NCI-H1092 treated with DMSO at 0.1 percent for 48 hours (cell line): ENCODE measurements at regions not wholly inside any gene's neighbourhood (a gene's known extent, or its start where the extent isn't known, plus 50 kb on each side); places are given as distances from the start of the nearest gene placed in this dataset.

Experiments used
- DNase-seq: peaks from one replicate; lab custom pipeline; 2025; lab: John Stamatoyannopoulos, UW

- DNase-seq = no peak
These were observed 365.7 kb downstream of the GATA3 start for GRCh38 chr10:8420182-8420581.

GRCh38 chr10:8424555-8425211 is 370.2 kb downstream of the GATA3 start:
- no peak for DNase-seq

- no peak for DNase-seq
These were observed 374.2 kb downstream of the GATA3 start for GRCh38 chr10:8428654-8429053.

- no peak for DNase-seq
These were observed 375.8 kb downstream of the GATA3 start for GRCh38 chr10:8430321-8430720.

- no peak for DNase-seq
These were observed 377.0 kb downstream of the GATA3 start for GRCh38 chr10:8431511-8431910.

DNA sequence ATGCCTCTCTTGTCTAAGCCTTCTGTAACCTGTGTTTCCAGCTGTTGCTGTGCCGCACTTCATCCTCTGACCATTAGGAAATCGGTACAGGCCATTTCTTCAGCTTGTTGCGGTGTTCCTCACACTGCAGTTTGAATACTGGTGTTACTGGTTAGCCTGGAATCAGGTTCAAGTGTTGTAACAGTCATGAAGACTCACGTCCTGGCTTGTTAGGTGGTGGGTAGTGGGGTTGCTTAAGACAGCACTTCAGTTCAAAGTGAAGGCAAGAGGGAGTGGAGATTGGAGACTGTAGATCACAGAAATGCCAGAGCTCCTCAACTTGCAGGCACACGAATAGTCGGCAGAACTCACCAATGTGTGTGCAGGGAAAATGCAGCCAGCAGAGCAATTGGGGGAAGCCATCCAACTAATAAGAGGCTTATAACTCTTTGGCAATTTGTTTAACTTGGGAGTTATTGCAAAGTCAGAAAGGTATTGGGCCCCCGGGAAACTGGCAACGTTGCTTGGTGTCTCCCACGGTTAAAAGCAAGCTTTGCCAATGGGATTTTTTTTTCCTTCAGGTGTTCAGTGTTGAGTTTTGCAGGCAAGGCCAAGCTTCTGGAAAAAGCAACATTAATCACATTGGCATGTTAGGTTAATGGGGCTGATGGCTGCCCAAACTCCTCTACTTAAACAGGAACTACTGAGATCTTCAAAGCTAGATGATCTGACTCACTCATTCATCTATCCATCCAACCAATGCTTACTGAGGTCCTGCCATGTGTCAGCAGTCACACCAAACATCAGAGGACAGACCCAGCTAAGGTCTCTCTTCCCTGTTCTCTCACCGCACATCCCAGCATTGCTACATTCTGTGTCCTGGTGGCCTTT is 380.9 kb downstream of the GATA3 start:
- no peak for DNase-seq

DNA sequence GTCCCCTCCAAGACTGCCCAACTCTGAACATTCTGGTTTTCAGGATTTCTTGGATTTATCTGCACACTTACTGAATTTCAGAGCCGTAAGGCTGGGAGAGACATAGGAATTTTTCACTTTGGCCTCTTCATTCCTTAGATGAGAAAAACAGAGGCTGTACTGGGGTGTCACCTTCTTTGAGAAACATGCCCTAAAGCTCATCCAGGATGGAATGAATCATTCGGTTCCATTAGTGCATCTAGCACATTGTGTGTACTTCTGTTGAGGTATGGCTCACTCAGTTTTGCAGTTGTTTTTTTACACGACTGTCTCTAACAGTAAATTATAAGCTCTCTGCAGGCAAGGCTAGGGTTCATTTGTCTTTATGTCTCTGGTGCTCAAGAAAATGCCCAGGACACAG is 383.4 kb downstream of the GATA3 start:
- no peak for DNase-seq

DNA sequence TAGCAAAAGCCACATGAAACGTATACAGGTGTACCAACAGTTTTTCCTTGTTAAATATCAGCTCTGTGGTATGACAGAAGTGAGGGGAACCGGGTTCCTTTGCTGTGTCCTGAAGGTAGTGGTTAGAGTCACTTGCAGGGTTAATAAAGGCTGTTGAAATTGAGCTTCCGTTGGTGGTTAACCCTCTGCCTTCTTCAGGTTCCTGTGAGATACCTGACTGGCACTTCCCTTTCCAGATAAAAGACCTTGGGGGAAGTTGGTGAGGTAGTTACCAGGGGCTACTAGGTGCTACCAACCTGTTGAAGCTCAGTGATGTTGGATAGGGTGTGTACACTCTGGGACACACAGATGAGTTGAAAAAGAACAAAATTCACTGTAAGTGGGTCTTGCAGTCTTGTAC is 384.1 kb downstream of the GATA3 start:
- no peak for DNase-seq

- DNase-seq = no peak
These were observed 384.6 kb downstream of the GATA3 start for GRCh38 chr10:8439040-8439439.

DNA sequence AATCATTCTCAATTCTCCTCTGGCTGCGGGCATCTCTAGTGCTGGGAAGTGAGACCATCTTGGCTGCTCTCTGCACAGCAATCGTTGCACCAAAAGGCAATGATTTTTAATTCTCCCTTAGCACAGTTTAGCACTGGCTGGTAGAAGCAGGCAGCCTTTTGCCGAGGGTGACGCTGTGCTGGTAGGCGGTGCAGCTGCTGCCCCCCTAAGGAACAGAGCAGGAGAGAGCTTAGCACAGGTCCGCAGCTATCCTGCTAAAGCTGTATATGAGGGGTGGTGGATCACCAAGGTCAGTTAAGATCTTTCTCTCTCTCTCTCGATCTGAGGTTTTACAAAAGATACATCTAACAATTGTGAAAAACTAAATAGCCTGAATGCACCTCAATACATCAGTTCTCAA is 390.1 kb downstream of the GATA3 start:
- no peak for DNase-seq

- no peak for DNase-seq
These were observed 390.9 kb downstream of the GATA3 start for GRCh38 chr10:8445353-8445752.

DNA sequence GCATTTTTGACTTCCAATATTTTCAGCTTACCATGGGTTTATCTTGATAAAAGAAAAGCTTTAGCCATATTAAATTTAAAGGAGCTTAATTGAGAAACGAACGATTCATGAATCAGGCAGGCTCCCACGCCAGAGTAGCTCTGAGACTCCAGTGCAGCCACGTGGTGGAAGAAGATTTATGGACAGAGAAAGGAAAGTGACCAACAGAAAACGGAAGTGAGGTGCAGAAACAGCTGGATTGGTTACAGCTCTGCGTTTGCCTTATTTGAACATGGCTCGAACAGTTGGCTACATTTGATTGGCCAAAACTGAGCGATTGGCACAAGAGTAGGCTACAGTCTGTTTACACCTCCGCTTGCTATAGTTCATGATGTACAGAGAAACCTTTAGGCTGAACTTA is 395.4 kb downstream of the GATA3 start:
- DNase-seq = no peak

DNA sequence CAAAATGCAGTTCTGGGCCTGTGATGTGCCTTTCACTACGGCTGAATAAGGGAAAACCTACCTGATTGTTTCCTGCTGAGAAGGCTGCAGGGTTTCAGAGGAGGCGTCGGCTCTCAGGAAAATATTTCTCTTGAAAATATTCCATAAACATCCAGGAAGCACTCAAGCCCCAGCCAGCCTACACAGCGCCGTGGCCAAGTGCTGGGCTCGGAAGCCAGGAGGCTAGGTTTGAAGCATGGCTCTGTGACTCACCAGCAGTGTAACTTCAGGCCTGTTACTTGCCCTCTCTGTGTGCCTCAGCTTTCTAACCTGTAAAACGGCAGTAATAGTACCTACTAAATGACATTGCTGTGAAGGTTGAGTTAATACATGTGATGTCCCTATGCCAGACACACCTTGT is 399.1 kb downstream of the GATA3 start:
- DNase-seq = no peak

GRCh38 chr10:8454357-8454756 is 399.9 kb downstream of the GATA3 start:
- no peak for DNase-seq

GRCh38 chr10:8455181-8455580 is 400.7 kb downstream of the GATA3 start:
- DNase-seq = no peak

- no peak for DNase-seq
These were observed 401.9 kb downstream of the GATA3 start for GRCh38 chr10:8456386-8456785.

- no peak for DNase-seq
These were observed 406.1 kb downstream of the GATA3 start for GRCh38 chr10:8460626-8461025.

DNA sequence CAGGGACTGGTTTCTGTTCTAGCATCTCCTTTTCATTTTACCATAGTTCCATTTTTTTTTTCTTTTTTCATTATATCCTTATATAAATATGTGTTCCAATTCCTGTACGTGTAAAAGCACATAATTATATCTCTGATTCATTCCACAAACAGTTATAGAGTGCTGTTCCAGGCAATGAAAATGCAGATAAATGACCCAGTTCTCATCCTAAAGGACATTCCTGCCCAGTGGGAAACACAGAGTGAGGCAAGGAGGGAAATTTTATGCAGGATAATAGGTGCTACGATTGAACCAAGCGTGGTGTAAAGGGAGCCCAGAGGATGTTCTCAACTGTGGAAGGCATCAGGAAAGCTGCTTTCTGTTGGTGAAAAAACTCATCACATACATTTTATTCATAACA is 408.1 kb downstream of the GATA3 start:
- no peak for DNase-seq

DNA sequence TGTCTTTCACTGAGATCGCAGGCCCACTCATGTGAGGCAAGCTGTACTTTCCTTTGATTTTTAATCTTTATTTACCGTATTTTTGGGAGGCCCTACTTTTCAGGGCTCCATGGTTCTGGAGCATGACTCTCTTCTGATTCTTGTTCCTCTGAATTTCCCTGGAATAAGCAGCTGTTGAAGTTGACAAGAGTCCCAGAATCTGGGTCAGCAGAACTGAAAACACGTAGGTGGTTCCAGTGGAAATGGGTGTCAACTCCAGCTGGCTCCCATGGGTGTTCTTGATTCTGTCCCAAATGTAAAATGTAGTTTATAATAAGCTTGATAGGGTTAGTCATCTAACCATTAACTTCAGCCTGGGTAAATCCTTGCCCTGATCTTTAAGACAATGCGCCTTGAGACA is 409.4 kb downstream of the GATA3 start:
- no peak for DNase-seq

DNA sequence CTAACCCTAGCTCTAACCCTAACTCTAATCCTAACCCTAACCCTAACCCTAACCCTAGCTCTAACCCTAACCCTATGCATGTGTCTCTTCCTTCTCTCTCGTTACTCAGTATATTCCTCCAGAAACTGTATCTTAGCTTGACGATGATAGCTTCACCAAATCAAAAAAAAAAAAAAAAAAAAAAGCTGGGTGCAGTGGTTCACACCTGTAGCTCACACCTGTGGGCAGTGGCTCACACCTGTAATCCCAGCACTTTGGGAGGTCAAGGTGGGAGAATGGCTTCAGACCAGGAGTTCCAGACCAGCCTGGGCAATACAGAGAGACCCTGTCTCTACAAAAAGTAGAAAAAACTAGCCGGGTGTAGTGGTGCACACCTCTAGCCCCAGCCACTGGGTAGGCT is 414.0 kb downstream of the GATA3 start:
- DNase-seq = no peak

DNA sequence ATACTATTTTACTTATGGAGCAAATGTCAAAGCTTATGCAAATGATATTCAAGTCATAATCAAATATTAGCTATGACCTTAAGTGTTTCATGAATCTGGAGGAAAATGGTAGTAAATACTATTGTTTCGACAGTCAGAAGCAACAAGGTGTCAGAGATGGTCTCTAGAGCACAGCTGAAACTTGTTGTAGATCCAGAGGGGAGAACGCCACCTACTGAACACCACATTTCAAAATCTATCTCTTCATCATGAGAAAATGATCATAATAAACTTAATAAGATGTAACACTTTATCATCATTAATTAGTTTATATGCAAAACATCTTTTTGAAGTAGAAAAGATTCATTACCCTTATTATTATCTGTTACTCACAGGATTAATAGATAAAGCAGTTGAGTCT is 418.7 kb downstream of the GATA3 start:
- DNase-seq = no peak

GRCh38 chr10:8477300-8477699 is 422.8 kb downstream of the GATA3 start:
- DNase-seq = no peak

DNA sequence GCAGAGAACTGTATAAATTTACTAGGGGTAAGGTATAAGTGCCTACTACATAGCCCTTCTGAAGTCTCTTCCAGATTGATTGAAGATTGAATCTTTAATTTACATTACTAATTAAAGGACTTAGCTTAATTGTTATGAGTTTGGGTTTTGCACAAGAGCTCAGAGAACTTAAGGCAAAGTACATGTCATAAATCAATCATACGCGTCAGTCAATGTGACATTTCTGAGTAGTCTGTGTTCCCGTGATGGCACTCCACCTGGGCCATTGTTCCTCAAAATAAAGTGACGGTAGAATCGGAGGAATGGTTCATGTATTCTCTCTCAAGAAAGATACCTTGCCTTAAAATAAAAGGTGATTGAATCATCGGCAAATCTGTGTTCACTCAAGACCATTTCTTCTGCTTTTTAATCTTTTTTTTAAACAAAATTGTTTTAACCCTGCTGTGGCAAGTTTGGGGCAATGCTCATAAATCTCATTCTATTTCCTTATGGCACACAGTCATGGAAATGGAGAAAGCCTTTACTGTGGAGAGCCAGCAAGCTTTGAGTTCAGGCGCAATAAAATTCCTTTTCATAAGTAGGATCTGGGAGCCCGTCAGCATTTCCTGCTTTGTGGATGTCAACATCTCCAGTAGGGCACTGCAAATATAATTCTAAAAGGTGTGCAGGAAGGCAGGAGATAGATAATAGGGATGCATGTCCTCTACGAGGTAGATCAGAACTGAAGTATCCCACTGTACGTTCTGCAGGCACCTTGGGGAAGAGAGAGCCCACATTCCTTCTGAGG is 427.4 kb downstream of the GATA3 start:
- DNase-seq = no peak
